ENCODE measurements at regions not wholly inside any gene's neighbourhood (a gene's known extent, or its start where the extent isn't known, plus 50 kb on each side); places are given as distances from the start of the nearest gene placed in this dataset.
"Not testable (repeated sequence)": the region's sequence is repeated elsewhere in the genome, so short reads cannot be mapped to it uniquely, and the experiment has no call there.

DNA sequence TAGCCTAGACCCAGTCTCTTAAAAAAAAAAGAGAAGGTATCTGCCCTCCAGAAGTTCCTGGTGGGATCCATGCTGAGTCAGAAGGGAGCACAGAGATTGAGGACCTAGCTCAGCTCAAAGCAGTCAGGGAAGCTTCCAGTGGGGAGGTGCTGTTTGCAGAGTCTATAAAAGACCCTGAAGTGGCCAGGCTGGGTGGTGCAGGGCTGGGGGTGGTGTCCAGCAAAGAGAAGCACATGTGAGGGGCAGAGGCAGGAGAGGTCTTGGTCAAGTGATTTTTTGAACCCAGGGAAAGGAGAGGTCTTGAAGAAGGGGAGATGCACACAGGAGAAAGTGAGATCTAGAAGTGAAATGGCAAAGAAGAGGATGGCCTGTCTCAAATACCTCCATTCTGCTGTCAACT lies 130.4 kb upstream of the PODXL start:
- intact Hi-C loops (cut with micrococcal nuclease), result no loop called here
- no peaks in the 10 kb centered on the region for H3K9me3 Mint-ChIP-seq

DNA sequence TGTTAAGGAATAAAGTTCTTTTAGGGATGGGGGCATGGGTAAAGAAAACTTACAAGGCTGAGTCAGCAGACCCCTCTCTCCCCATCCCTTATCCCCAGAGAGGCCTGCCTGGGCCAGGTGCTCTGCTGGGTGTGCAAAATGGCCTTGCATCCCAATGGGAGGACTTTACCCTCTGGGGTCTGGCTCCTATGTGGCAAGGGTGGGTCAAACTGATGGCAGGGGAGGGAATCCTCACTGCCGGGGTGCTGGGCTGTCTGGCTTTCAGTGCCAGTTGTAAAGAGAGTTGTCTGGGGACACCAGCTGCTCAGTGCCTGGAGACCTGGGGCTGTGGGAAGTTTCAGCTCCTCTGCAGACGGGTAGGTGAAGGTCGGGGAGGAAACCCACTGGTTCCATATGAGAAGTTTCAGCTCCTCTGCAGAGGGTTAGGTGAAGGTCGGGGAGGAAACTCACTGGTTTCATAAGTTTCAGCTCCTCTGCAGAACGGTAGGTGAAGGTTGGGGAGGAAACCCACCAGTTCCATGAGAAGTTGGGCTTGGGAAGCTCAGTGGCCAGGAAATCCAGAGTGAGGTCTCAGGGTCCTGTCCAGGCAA lies 127.2 kb upstream of the PODXL start:
- 62% methylated on average over 5 of the region's 5 CpGs for WGBS (ENCODE audit: insufficient coverage)

More for the DNA sequence above, 130.4 kb upstream of the PODXL start:
- Histone ChIP-seq H3K4me3 (ENCODE audit: low read length) (no peak overlapping the region), H3K27ac (ENCODE audit: low read length) (no peak overlapping the region), H3K27me3 (ENCODE audit: control insufficient read depth, insufficient read depth, low read length) (no peaks in the 10 kb centered on the region), H3K36me3 (ENCODE audit: control insufficient read depth, insufficient read depth, low read length) (no peaks in the 10 kb centered on the region), H3K4me1 (ENCODE audit: control insufficient read depth, insufficient read depth, low read length) (no peaks in the 10 kb centered on the region), H3K9me3 (ENCODE audit: control insufficient read depth, insufficient read depth, low read length) (no peaks in the 10 kb centered on the region)
- no peak overlapping the region for H3K27ac Mint-ChIP-seq
- DNase-seq, result no peak
- peaks cover 13 to 19% of the 10 kb centered on the region in 2 donors for H3K27me3 Mint-ChIP-seq (ENCODE audit: low read depth in 2 of 2)
- ATAC-seq, result no peak
- no peak overlapping the region for H3K4me3 Mint-ChIP-seq
- TF ChIP-seq, protein P1, sequence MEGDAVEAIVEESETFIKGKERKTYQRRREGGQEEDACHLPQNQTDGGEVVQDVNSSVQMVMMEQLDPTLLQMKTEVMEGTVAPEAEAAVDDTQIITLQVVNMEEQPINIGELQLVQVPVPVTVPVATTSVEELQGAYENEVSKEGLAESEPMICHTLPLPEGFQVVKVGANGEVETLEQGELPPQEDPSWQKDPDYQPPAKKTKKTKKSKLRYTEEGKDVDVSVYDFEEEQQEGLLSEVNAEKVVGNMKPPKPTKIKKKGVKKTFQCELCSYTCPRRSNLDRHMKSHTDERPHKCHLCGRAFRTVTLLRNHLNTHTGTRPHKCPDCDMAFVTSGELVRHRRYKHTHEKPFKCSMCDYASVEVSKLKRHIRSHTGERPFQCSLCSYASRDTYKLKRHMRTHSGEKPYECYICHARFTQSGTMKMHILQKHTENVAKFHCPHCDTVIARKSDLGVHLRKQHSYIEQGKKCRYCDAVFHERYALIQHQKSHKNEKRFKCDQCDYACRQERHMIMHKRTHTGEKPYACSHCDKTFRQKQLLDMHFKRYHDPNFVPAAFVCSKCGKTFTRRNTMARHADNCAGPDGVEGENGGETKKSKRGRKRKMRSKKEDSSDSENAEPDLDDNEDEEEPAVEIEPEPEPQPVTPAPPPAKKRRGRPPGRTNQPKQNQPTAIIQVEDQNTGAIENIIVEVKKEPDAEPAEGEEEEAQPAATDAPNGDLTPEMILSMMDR (IDR thresholded peaks at IDR 0.05), result no peak
- H3K4me1 Mint-ChIP-seq, result peaks cover 0 to 8% of the 10 kb centered on the region in 2 donors
- no peaks in the 10 kb centered on the region for H3K36me3 Mint-ChIP-seq

DNA sequence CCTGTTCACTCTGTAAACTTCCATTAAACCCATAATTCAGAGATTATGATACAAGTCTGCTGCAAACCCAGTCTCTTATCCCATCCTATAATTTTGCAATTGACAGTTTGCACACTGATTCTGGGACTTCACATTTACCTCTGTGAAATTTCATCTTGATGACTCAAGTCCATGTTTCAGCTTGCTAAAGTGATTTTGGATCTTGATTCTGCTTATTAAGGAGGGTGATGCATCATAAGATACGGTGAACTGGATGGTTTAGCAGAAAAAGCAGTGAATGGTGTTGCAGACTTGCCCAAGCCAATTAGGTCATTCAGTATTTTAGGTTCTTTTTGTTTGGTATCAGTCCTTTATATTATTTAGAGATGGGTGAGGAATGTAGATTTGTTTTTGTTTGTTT lies 125.5 kb upstream of the PODXL start:
- H3K36me3 ChIP-seq (ENCODE audit: control insufficient read depth, insufficient read depth, low read length), result no peaks in the 10 kb centered on the region
- H3K27me3 Mint-ChIP-seq (ENCODE audit: low read depth in 2 of 2), result peaks cover 11 to 14% of the 10 kb centered on the region in 2 donors
- intact Hi-C loops (cut with micrococcal nuclease), result no loop called here
- no peaks in the 10 kb centered on the region for H3K4me1 Mint-ChIP-seq
- no peaks in the 10 kb centered on the region for H3K4me1 ChIP-seq (ENCODE audit: control insufficient read depth, insufficient read depth, low read length)
- WGBS (ENCODE audit: insufficient coverage), result 31% methylated on average over 1 of the region's 1 CpG
- peaks cover 0 to 4% of the 10 kb centered on the region in 2 donors for H3K9me3 Mint-ChIP-seq
- no peaks in the 10 kb centered on the region for H3K27me3 ChIP-seq (ENCODE audit: control insufficient read depth, insufficient read depth, low read length)
- DNase-seq (no peak), ATAC-seq (no peak)
- no peak overlapping the region for H3K4me3 ChIP-seq (ENCODE audit: low read length)
- no peak overlapping the region for H3K27ac ChIP-seq (ENCODE audit: low read length)
- H3K9me3 ChIP-seq (ENCODE audit: control insufficient read depth, insufficient read depth, low read length), result no peaks in the 10 kb centered on the region
- H3K4me3 Mint-ChIP-seq, result no peak overlapping the region
- no peak overlapping the region for H3K27ac Mint-ChIP-seq
- TF ChIP-seq, protein P1 (IDR thresholded peaks at IDR 0.05), result no peak
- no peaks in the 10 kb centered on the region for H3K36me3 Mint-ChIP-seq

More for the DNA sequence above, 127.2 kb upstream of the PODXL start:
- no peak overlapping the region for H3K4me3 Mint-ChIP-seq
- no peaks in the 10 kb centered on the region for H3K9me3 ChIP-seq (ENCODE audit: control insufficient read depth, insufficient read depth, low read length)
- H3K36me3 Mint-ChIP-seq, result no peaks in the 10 kb centered on the region
- no peak overlapping the region for H3K27ac ChIP-seq (ENCODE audit: low read length)
- TF ChIP-seq, protein P1 (IDR thresholded peaks at IDR 0.05), result no peak
- no peaks in the 10 kb centered on the region for H3K27me3 ChIP-seq (ENCODE audit: control insufficient read depth, insufficient read depth, low read length)
- H3K36me3 ChIP-seq (ENCODE audit: control insufficient read depth, insufficient read depth, low read length), result no peaks in the 10 kb centered on the region
- no peak overlapping the region for H3K4me3 ChIP-seq (ENCODE audit: low read length)
- H3K4me1 ChIP-seq (ENCODE audit: control insufficient read depth, insufficient read depth, low read length), result no peaks in the 10 kb centered on the region
- ATAC-seq (no peak), DNase-seq (no peak)
- intact Hi-C loops (cut with micrococcal nuclease), result no loop called here
- H3K4me1 Mint-ChIP-seq, result no peaks in the 10 kb centered on the region
- no peak overlapping the region for H3K27ac Mint-ChIP-seq
- H3K27me3 Mint-ChIP-seq (ENCODE audit: low read depth in 2 of 2), result peaks cover 7% of the 10 kb centered on the region in 2 donors
- peaks cover 0 to 4% of the 10 kb centered on the region in 2 donors for H3K9me3 Mint-ChIP-seq

DNA sequence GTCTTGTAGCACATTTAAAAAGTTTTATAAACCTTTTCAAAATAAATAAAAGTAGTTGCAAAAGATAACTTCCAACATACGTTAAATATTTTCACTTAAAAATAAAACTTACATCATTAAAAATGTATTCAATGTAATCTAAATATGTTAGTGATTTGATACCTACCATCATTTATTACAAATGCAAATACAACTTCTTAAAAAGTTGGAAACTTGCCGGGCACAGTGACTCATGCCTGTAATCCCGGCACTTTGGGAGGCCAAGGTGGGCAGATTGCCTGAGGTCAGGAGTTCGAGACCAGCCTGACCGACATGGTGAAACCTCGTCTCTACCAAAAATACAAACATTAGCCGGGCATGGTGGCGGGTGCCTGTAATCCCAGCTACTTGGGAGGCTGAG lies 122.6 kb upstream of the PODXL start:
- H3K27ac Mint-ChIP-seq; DNase-seq; H3K4me1 Mint-ChIP-seq; H3K4me3 Mint-ChIP-seq; H3K9me3 Mint-ChIP-seq; H3K36me3 ChIP-seq (ENCODE audit: control insufficient read depth, insufficient read depth, low read length); H3K27ac ChIP-seq (ENCODE audit: low read length); H3K4me1 ChIP-seq (ENCODE audit: control insufficient read depth, insufficient read depth, low read length); ATAC-seq; H3K27me3 ChIP-seq (ENCODE audit: control insufficient read depth, insufficient read depth, low read length); H3K36me3 Mint-ChIP-seq; intact Hi-C loops (cut with micrococcal nuclease); H3K9me3 ChIP-seq (ENCODE audit: control insufficient read depth, insufficient read depth, low read length); H3K4me3 ChIP-seq (ENCODE audit: low read length): not testable (repeated sequence)
- WGBS (ENCODE audit: insufficient coverage), result 95% methylated on average over 4 of the region's 8 CpGs
- peaks cover 8 to 21% of the 10 kb centered on the region in 2 donors for H3K27me3 Mint-ChIP-seq (ENCODE audit: low read depth in 2 of 2)

DNA sequence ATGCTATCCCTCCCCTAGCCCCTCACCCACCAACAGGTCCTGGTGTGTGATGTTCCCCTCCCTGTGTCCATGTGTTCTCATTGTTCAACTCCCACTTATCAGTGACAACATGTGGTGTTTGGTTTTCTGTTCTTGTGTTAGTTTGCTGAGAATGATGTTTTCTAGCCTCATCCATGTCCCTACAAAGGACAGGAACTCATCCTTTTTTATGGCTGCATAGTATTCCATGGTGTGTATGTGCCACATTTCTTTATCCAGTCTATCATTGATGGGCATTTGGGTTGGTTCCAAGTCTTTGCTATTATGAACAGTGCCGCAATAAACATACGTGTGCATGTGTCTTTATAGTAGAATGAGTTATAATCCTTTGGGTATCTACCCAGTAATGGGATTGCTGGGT lies 120.4 kb upstream of the PODXL start:
- ATAC-seq; DNase-seq; H3K4me3 Mint-ChIP-seq; H3K4me1 ChIP-seq (ENCODE audit: control insufficient read depth, insufficient read depth, low read length); H3K9me3 ChIP-seq (ENCODE audit: control insufficient read depth, insufficient read depth, low read length); H3K36me3 Mint-ChIP-seq; intact Hi-C loops (cut with micrococcal nuclease); H3K27me3 ChIP-seq (ENCODE audit: control insufficient read depth, insufficient read depth, low read length); H3K4me1 Mint-ChIP-seq; H3K9me3 Mint-ChIP-seq; H3K4me3 ChIP-seq (ENCODE audit: low read length); H3K27ac Mint-ChIP-seq; H3K27ac ChIP-seq (ENCODE audit: low read length); H3K36me3 ChIP-seq (ENCODE audit: control insufficient read depth, insufficient read depth, low read length): not testable (repeated sequence)
- 100% methylated on average over 2 of the region's 2 CpGs for whole genome bisulfite sequencing (ENCODE audit: insufficient coverage)
- peaks cover 11 to 34% of the 10 kb centered on the region in 2 donors for H3K27me3 Mint-ChIP-seq (ENCODE audit: low read depth in 2 of 2)
